ENCODE measurements at regions not wholly inside any gene's neighbourhood (a gene's known extent, or its start where the extent isn't known, plus 50 kb on each side); places are given as distances from the start of the nearest gene placed in this dataset.

DNA sequence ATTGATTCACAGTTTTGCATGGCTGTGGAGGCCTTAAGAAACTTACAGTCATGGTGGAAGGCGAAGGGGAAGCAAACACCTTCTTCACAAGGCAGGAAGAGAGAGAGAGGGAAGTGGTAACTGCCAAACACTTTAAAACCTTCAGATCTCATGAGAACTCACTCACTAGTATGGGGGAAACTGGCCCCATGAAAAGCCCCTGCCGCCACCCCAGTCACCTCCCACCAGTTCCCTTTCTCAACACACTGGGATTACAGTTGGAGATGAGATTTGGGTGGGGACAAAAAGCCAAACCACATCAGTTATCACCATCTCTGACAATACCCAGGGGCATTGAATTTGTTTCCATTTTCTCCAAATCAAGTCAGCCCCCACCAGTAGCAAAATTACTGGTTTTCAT is 740.4 kb downstream of the GATA3 start:
- H3K27ac Mint-ChIP-seq: no peak overlapping the region
- H3K4me3 ChIP-seq (ENCODE audit: low read length): no peak overlapping the region
- no peaks in the 10 kb centered on the region for H3K36me3 Mint-ChIP-seq (ENCODE audit: low read depth)
- DNase-seq (no peak), ATAC-seq (ENCODE audit: poor library complexity) (no peak)
- no peaks in the 10 kb centered on the region for H3K36me3 ChIP-seq (ENCODE audit: insufficient read depth, low read length)
- H3K9me3 ChIP-seq (ENCODE audit: control insufficient read depth in 1 of 2, insufficient read depth in 1 of 2, low read length in 2 of 2): no peaks in the 10 kb centered on the region
- CTCF ChIA-PET: no interaction called here
- TF ChIP-seq, protein P1, sequence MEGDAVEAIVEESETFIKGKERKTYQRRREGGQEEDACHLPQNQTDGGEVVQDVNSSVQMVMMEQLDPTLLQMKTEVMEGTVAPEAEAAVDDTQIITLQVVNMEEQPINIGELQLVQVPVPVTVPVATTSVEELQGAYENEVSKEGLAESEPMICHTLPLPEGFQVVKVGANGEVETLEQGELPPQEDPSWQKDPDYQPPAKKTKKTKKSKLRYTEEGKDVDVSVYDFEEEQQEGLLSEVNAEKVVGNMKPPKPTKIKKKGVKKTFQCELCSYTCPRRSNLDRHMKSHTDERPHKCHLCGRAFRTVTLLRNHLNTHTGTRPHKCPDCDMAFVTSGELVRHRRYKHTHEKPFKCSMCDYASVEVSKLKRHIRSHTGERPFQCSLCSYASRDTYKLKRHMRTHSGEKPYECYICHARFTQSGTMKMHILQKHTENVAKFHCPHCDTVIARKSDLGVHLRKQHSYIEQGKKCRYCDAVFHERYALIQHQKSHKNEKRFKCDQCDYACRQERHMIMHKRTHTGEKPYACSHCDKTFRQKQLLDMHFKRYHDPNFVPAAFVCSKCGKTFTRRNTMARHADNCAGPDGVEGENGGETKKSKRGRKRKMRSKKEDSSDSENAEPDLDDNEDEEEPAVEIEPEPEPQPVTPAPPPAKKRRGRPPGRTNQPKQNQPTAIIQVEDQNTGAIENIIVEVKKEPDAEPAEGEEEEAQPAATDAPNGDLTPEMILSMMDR (IDR thresholded peaks at IDR 0.05): no peak
- intact Hi-C loops (cut with DNase I, micrococcal nuclease): no loop called here
- H3K27me3 ChIP-seq (ENCODE audit: control insufficient read depth in 1 of 2, insufficient read depth in 2 of 2, low read length in 2 of 2): no peaks in the 10 kb centered on the region
- POLR2A ChIA-PET: no interaction called here
- H3K27me3 Mint-ChIP-seq: no peaks in the 10 kb centered on the region
- H3K4me1 Mint-ChIP-seq (ENCODE audit: low read depth): peaks cover 8% of the 10 kb centered on the region
- peaks cover 2% of the 10 kb centered on the region for H3K9me3 Mint-ChIP-seq
- no peaks in the 10 kb centered on the region for H3K4me1 ChIP-seq (ENCODE audit: insufficient read depth, low read length)
- H3K4me3 Mint-ChIP-seq: no peak overlapping the region
- no peak overlapping the region for H3K27ac ChIP-seq (ENCODE audit: low read depth in 1 of 2, low read length in 2 of 2)

DNA sequence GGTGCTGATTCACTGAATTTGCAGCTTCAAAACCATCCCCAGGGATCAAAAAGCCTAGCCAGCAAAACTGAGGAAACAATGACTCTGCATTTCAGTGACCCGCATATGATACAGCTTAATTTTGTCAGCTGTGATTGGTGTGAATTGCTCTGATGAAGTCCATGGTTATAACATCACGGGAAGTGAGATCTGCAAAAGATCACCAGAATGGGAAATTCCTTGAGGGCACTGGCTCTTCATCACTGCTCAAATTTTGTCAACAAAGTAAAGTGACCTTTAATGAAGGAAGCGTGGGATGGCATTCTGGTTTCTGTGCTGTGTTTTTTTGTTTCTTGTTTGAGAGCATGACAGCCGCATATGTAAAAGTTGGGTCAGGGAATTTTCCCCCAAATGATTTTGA is 745.9 kb downstream of the GATA3 start:
- no peaks in the 10 kb centered on the region for H3K27me3 ChIP-seq (ENCODE audit: control insufficient read depth in 1 of 2, insufficient read depth in 2 of 2, low read length in 2 of 2)
- Mint-ChIP-seq H3K27me3 (peaks cover 8% of the 10 kb centered on the region), H3K4me3 (no peak overlapping the region), H3K4me1 (ENCODE audit: low read depth) (peaks cover 3% of the 10 kb centered on the region), H3K36me3 (ENCODE audit: low read depth) (no peaks in the 10 kb centered on the region), H3K27ac (no peak overlapping the region), H3K9me3 (no peaks in the 10 kb centered on the region)
- H3K9me3 ChIP-seq (ENCODE audit: control insufficient read depth in 1 of 2, insufficient read depth in 1 of 2, low read length in 2 of 2): no peaks in the 10 kb centered on the region
- ChIA-PET POLR2A (no interaction called here), CTCF (interaction anchor here (1.1 kb wide), 1 partner anchor 9 kb away, joined by 4 read pairs; no protein-coding TSS in a partner anchor)
- no peak overlapping the region for H3K27ac ChIP-seq (ENCODE audit: low read depth in 1 of 2, low read length in 2 of 2)
- intact Hi-C loops (cut with DNase I, micrococcal nuclease): no loop called here
- DNase-seq (no peak), ATAC-seq (ENCODE audit: poor library complexity) (no peak)
- no peaks in the 10 kb centered on the region for H3K36me3 ChIP-seq (ENCODE audit: insufficient read depth, low read length)
- no peak overlapping the region for H3K4me3 ChIP-seq (ENCODE audit: low read length)
- TF ChIP-seq, protein P1 (IDR thresholded peaks at IDR 0.05): no peak
- no peaks in the 10 kb centered on the region for H3K4me1 ChIP-seq (ENCODE audit: insufficient read depth, low read length)

DNA sequence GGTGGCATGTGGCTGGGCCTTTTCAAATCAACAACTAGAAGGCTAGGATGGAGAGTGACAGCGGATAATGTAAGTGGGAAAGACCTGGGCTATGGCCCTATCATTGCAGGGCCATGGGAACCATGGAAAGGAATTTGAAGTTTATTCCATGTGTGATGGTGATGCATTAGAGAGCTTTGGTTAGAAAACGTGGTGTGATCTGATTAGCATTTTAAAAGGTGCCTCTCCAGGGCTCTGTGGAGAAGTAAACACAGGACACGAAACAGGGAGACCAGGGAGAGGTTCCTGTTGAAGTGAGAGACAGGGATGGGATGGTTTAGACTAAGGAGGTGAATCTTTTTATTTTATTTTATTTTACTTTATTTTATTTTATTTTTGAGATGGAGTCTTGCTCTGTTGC is 749.5 kb downstream of the GATA3 start:
- Mint-ChIP-seq H3K4me3 (no peak overlapping the region), H3K4me1 (ENCODE audit: low read depth) (peaks cover 7% of the 10 kb centered on the region)

More for the DNA sequence above, 749.5 kb downstream of the GATA3 start:
- no peaks in the 10 kb centered on the region for H3K36me3 Mint-ChIP-seq (ENCODE audit: low read depth)
- Histone ChIP-seq H3K36me3 (ENCODE audit: insufficient read depth, low read length) (no peaks in the 10 kb centered on the region), H3K27ac (ENCODE audit: low read depth in 1 of 2, low read length in 2 of 2) (no peak overlapping the region), H3K4me3 (ENCODE audit: low read length) (no peak overlapping the region), H3K4me1 (ENCODE audit: insufficient read depth, low read length) (no peaks in the 10 kb centered on the region), H3K27me3 (ENCODE audit: control insufficient read depth in 1 of 2, insufficient read depth in 2 of 2, low read length in 2 of 2) (no peaks in the 10 kb centered on the region), H3K9me3 (ENCODE audit: control insufficient read depth in 1 of 2, insufficient read depth in 1 of 2, low read length in 2 of 2) (no peaks in the 10 kb centered on the region)
- ChIA-PET CTCF (no interaction called here), POLR2A (no interaction called here)
- H3K27me3 Mint-ChIP-seq: peaks cover 8% of the 10 kb centered on the region
- TF ChIP-seq, protein P1 (IDR thresholded peaks at IDR 0.05): no peak
- H3K27ac Mint-ChIP-seq: no peak overlapping the region
- no peak for DNase-seq
- intact Hi-C loops (cut with DNase I, micrococcal nuclease): no loop called here
- peaks cover 3% of the 10 kb centered on the region for H3K9me3 Mint-ChIP-seq
- ATAC-seq (ENCODE audit: poor library complexity): no peak

All from CD4-positive, alpha-beta T cell (primary cell).